ENCODE measurements at regions not wholly inside any gene's neighbourhood (a gene's known extent, or its start where the extent isn't known, plus 50 kb on each side); places are given as distances from the start of the nearest gene placed in this dataset.

DNA sequence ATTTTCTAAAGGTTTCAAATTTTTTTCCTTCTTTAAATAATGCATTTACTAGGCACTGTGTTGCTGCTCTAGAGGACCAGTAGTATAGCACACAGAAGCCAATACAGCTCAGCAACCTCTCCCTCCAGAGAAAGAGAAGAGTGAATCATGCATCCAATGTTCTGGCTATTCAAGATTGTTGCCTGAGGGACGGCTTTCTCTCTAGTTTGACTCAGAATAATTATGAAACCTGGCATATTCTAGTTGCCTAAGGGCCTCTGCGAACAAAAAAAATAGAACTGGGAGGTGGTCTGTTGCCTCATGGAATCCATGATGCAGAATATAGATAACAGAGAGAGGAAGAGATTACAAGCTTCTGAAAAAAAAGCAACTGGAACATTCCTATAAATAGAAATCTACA, 1233.3 kb upstream of the PABPC4L start:
- no peak for TF ChIP-seq POLR2A (IDR thresholded peaks at IDR 0.05)
- TF ChIP-seq, protein P1, sequence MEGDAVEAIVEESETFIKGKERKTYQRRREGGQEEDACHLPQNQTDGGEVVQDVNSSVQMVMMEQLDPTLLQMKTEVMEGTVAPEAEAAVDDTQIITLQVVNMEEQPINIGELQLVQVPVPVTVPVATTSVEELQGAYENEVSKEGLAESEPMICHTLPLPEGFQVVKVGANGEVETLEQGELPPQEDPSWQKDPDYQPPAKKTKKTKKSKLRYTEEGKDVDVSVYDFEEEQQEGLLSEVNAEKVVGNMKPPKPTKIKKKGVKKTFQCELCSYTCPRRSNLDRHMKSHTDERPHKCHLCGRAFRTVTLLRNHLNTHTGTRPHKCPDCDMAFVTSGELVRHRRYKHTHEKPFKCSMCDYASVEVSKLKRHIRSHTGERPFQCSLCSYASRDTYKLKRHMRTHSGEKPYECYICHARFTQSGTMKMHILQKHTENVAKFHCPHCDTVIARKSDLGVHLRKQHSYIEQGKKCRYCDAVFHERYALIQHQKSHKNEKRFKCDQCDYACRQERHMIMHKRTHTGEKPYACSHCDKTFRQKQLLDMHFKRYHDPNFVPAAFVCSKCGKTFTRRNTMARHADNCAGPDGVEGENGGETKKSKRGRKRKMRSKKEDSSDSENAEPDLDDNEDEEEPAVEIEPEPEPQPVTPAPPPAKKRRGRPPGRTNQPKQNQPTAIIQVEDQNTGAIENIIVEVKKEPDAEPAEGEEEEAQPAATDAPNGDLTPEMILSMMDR (IDR thresholded peaks at IDR 0.05): no peak

All from gastroesophageal sphincter (tissue), 3 donors.